Left hindlimb (tissue), 1 donor: ENCODE measurements at regions not wholly inside any gene's neighbourhood (a gene's known extent, or its start where the extent isn't known, plus 50 kb on each side); places are given as distances from the start of the nearest gene placed in this dataset.

Source experiments
- DNase-seq: peaks from one replicate; pipeline ENCODE4 v3.0.0-alpha.2; 2018

DNA sequence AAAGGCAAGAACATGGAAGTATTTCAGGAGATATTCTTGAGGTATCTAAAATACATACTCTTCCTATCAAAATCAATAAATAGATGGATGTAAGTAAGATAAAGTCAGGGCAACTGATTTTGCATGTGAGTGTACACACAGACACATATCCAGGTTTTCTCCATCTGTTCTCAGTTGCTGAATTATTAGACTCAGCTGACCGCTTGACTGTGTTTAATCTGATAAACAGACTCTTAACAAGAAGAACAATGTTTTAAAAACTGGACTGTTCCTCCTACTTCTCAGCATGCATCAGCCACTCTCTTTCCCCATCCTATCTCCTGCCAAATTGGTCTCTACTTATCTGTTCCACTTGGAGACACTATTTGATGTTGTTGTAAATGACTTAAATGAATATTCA lies 73.5 kb downstream of the GOLGA8G start:
- no peak for DNase-seq

DNA sequence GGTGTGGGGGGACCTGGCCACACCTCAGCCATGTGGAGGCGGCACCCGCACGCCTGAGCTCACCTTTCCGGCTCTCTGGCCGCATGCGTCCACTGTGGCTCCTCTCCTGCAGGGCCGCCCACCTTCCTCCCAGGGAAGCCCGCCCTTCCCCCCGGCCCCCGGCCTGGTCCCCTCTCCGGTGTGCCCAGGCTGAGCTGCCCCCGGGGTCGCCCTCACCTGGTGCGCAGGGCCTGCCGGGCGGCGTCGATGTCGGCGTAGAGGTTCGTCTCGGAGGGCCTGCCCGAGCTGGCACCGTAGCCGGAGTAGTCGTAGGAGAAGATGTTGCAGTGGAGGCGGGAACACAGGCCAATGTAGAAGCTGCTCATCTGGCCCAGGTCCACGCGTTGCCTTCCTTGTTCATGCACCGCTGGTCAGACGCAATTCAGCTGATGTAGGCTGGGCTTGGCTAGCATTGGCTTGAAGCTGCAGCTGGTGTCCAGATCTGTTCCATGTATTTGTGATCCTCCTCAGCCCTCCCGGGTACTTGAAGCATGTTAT lies 75.3 kb downstream of the GOLGA8G start:
- DNase-seq, result peak; percentile 28

DNA sequence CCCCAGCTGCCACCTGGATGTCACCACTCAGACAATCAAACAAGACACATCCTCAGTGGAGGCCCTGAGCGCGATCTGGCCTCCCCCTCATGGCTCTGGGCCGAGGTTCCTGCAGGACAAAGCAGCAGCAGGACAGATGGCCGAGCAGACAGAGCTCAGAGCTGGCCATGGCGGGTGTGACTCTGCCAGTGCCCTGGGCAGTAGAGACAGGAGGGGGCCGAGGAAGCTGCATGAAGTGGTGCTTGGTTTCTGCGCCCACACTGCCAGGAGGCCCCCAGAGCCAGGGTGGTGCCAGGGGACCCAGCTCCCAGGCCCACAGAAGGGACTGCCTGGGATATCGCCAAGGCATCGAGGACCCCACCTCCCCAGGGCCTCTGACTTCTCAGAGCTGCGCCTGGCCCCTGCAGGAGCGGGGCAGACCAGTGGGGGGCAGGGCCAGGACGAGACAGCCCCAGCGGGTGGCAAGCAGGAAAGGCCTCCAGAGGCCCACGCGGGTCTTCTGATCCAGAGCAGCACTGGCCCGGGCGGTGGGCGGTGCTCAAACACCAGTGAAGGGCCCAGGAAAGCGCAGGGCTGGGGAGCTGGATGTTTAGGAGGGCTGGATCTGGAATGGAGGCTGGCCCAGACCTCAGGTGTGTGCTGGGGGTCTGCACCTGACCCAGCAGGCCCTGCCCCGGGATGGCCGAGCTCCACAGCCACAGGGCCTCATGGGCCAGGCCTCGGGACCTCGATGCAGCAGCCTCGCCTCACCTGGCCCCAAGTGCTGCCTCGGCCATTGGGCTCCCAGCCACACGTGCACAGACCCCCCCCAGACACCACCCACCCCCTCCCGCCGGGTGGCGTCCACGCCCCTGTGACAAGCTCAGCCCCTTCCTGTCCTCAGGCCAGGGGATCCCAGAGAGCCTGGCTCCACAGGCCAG lies 76.0 kb downstream of the GOLGA8G start:
- DNase-seq, result peak; percentile 28

DNA sequence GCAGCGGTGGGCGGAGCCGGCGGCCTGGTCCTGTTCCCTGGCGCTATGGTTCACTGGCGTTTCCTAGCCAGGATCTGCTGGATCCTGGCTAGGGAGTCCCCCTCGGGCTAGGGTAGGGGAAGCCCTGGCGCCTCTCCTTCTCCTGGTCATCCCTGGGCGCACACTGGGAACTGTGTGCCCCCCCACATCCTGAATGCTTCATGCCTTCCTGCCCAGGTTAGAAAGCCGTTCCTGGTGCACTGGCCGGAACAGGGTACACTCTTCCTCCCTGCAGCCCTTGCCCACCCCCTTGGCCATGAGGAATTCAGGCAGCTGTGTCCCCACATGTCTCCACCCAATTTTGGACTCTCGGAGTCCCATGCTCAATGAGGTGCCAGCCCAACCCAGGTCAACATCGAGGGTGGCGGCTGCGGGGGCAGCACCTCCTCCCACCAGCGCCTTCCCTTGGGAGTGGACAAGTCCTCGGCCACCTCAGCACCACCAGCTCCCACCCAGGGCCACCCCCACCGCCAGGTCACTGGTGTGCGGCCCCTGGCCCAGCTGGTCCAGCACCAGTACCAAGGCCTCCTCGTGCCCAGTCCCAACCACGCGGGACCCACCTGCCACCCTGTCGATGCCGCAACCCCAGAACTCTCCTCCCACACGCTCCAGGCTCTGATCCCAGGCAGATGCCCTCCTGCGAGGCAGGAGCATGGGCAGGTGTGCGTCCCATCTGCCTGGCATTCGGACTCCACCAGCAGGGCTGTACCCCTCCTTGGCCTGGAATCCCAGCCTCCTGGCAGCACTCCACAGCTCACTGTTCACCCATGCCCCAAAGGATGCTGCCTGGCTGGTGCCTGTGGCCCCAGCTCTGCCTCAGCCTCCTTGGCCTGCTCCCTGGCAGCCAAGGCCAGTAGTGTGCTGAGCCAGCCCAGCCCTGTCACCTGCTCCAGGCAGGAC lies 77.0 kb downstream of the GOLGA8G start:
- peak; percentile 43 for DNase-seq

DNA sequence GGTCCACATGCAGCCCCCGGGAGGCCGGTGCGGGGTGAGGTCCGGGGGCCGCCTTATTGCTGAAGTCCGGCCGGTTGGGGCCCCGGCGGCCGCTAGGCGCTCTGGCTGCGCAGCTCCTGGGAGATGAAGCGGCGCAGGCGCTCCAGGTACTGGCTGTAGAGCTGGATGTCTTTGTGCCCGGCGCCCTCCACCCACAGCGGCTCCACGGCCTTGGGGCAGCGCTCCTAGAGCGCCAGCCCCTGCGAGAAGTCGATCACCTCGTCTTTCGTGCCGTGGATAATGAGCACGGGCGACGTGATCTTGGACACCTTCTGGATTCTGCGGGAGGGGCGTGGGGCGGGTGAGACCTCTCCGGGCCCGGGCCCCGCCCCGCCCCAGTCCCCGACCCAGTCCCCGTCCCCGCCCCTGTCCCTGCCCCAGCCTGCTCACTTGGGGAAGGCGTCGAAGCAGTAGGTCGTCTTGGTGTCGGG lies 76.3 kb downstream of the GOLGA8F start:
- peak; percentile 14 for DNase-seq
